NCI-H345 (cell line): ENCODE measurements at regions not wholly inside any gene's neighbourhood (a gene's known extent, or its start where the extent isn't known, plus 50 kb on each side); places are given as distances from the start of the nearest gene placed in this dataset.
"Not testable (repeated sequence)": the region's sequence is repeated elsewhere in the genome, so short reads cannot be mapped to it uniquely, and the experiment has no call there.

ENCODE experiments used
- DNase-seq: peaks from one replicate; lab custom pipeline; 2025; lab: John Stamatoyannopoulos, UW

- no peak for DNase-seq
These were observed 1196.1 kb upstream of the CDH2 start for GRCh38 chr18:29373000-29373399.

- DNase-seq: no peak
These were observed 1184.9 kb upstream of the CDH2 start for GRCh38 chr18:29361843-29362242.

GRCh38 chr18:29360659-29361058 is 1183.7 kb upstream of the CDH2 start:
- DNase-seq: not testable (repeated sequence)

- DNase-seq: not testable (repeated sequence)
These were observed 1182.3 kb upstream of the CDH2 start for GRCh38 chr18:29359222-29359621.

GRCh38 chr18:29351171-29351570 is 1174.2 kb upstream of the CDH2 start:
- no peak for DNase-seq

GRCh38 chr18:29328932-29329331 is 1152.0 kb upstream of the CDH2 start:
- no peak for DNase-seq

- DNase-seq: peak; percentile 93
These were observed 1149.3 kb upstream of the CDH2 start for GRCh38 chr18:29326214-29326613.

- DNase-seq: no peak
These were observed 1144.6 kb upstream of the CDH2 start for GRCh38 chr18:29321561-29321960.

GRCh38 chr18:29313312-29313711 is 1136.4 kb upstream of the CDH2 start:
- no peak for DNase-seq

GRCh38 chr18:29311580-29311979 is 1134.7 kb upstream of the CDH2 start:
- DNase-seq: no peak

GRCh38 chr18:29309366-29309765 is 1132.4 kb upstream of the CDH2 start:
- DNase-seq: no peak

GRCh38 chr18:29307982-29308381 is 1131.1 kb upstream of the CDH2 start:
- no peak for DNase-seq

- DNase-seq: no peak
These were observed 1130.3 kb upstream of the CDH2 start for GRCh38 chr18:29307231-29307630.

GRCh38 chr18:29305516-29305915 is 1128.6 kb upstream of the CDH2 start:
- DNase-seq: no peak

GRCh38 chr18:29301048-29301447 is 1124.1 kb upstream of the CDH2 start:
- no peak for DNase-seq

GRCh38 chr18:29285471-29285870 is 1108.5 kb upstream of the CDH2 start:
- DNase-seq: no peak

- no peak for DNase-seq
These were observed 1094.6 kb upstream of the CDH2 start for GRCh38 chr18:29271501-29271900.

GRCh38 chr18:29259838-29260237 is 1082.9 kb upstream of the CDH2 start:
- DNase-seq: no peak

- DNase-seq: no peak
These were observed 1077.2 kb upstream of the CDH2 start for GRCh38 chr18:29254123-29254522.

GRCh38 chr18:29251681-29252080 is 1074.8 kb upstream of the CDH2 start:
- no peak for DNase-seq

- no peak for DNase-seq
These were observed 1073.9 kb upstream of the CDH2 start for GRCh38 chr18:29250843-29251242.

GRCh38 chr18:29250259-29250658 is 1073.3 kb upstream of the CDH2 start:
- no peak for DNase-seq

- peak; percentile 84 for DNase-seq
These were observed 1071.9 kb upstream of the CDH2 start for GRCh38 chr18:29248805-29249204.

GRCh38 chr18:29241199-29241598 is 1064.3 kb upstream of the CDH2 start:
- no peak for DNase-seq

- DNase-seq: no peak
These were observed 1057.8 kb upstream of the CDH2 start for GRCh38 chr18:29234751-29235150.
